Naive thymus-derived CD4-positive, alpha-beta T cell (primary cell): ENCODE measurements at regions not wholly inside any gene's neighbourhood (a gene's known extent, or its start where the extent isn't known, plus 50 kb on each side); places are given as distances from the start of the nearest gene placed in this dataset.

ENCODE experiments used
- ATAC-seq: fragments of 150-1000 bp; cut with Tn5 transposase; 2 replicates; pipeline ENCODE4 v1.10.0; 2021; ENCODE audit warnings: mild to moderate bottlenecking, moderate library complexity
- CTCF ChIA-PET: fragments of 350-600 bp; sonication (Branson Sonifier 250); formaldehyde crosslinking; loops from one replicate; lab custom pipeline; 2021; ENCODE audit warnings: antibody characterized with exemption; lab: Charles Lee
- POLR2A ChIA-PET: fragments of 350-600 bp; sonication (Branson Sonifier 250); formaldehyde crosslinking; loops from one replicate; lab custom pipeline; 2021; ENCODE audit warnings: antibody characterized with exemption, inconsistent platforms; lab: Charles Lee
- DNase-seq, 9 donors: peaks; one replicate each; pipeline versions ENCODE4 v3.0.0 to v3.0.0-alpha.2; 2020 to 2022; ENCODE audit warnings: mixed read lengths in 1 of 9
- H3K27ac ChIP-seq: one replicate; pipeline ENCODE4 v1.7.0; 2013; ENCODE audit warnings: mild to moderate bottlenecking, low read depth, low read length, moderate library complexity
- H3K27me3 ChIP-seq, 2 donors: one replicate each; pipeline ENCODE4 v1.7.0; 2013; ENCODE audit warnings: low read length in 2 of 2, mild to moderate bottlenecking in 2 of 2, moderate library complexity in 2 of 2; ENCODE audit not compliant: control insufficient read depth in 2 of 2, insufficient read depth in 2 of 2
- H3K36me3 ChIP-seq, 3 experiments: 1 replicate in 2 of 3; 2 replicates in 1 of 3; pipeline ENCODE4 v1.7.0; 2013; ENCODE audit warnings: low read length in 3 of 3, mild to moderate bottlenecking in 3 of 3, moderate library complexity in 1 of 3; ENCODE audit not compliant: insufficient read depth in 3 of 3, control insufficient read depth in 2 of 3
- H3K4me1 ChIP-seq, 2 donors: one replicate each; pipeline ENCODE4 v1.7.0; 2013; ENCODE audit warnings: low read length in 2 of 2, mild to moderate bottlenecking in 2 of 2, moderate library complexity in 1 of 2; ENCODE audit not compliant: control insufficient read depth in 2 of 2, insufficient read depth in 2 of 2
- H3K4me3 ChIP-seq: 2 replicates; pipeline ENCODE4 v1.7.0; 2013; ENCODE audit warnings: mild to moderate bottlenecking, low read length
- H3K9me3 ChIP-seq, 3 experiments: 1 replicate in 2 of 3; 2 replicates in 1 of 3; pipeline ENCODE4 v1.7.0; 2013; ENCODE audit warnings: low read length in 3 of 3; ENCODE audit not compliant: control insufficient read depth in 2 of 3
- H3K27ac Mint-ChIP-seq, 9 donors: one replicate each; pipeline ENCODE4 v1.8.0; 2020 to 2022; ENCODE audit warnings: mixed read lengths in 9 of 9, mild to moderate bottlenecking in 8 of 9, moderate library complexity in 5 of 9, inconsistent platforms in 2 of 9
- H3K27me3 Mint-ChIP-seq, 5 donors: one replicate each; pipeline ENCODE4 v1.8.0; 2021 to 2022; ENCODE audit warnings: mixed read lengths in 5 of 5, mild to moderate bottlenecking in 1 of 5
- H3K36me3 Mint-ChIP-seq, 5 donors: one replicate each; pipeline ENCODE4 v1.8.0; 2020 to 2022; ENCODE audit warnings: mixed read lengths in 5 of 5, mild to moderate bottlenecking in 3 of 5, inconsistent platforms in 1 of 5
- H3K4me1 Mint-ChIP-seq, 7 donors: one replicate each; pipeline ENCODE4 v1.8.0; 2020 to 2022; ENCODE audit warnings: mixed read lengths in 7 of 7, mild to moderate bottlenecking in 3 of 7, inconsistent platforms in 1 of 7
- H3K4me3 Mint-ChIP-seq, 10 donors: one replicate each; pipeline ENCODE4 v1.8.0; 2020 to 2022; ENCODE audit warnings: mild to moderate bottlenecking in 10 of 10, mixed read lengths in 10 of 10, moderate library complexity in 6 of 10, inconsistent platforms in 2 of 10
- H3K9me3 Mint-ChIP-seq, 11 donors: one replicate each; pipeline ENCODE4 v1.8.0; 2020 to 2022; ENCODE audit warnings: mixed read lengths in 11 of 11, mild to moderate bottlenecking in 4 of 11, inconsistent platforms in 1 of 11, moderate library complexity in 1 of 11
- intact Hi-C, 2 donors: fragments of 100-400 bp; cut with micrococcal nuclease; formaldehyde crosslinking; loops; one replicate each; pipeline ENCODE4 v1.15.1; 2023

GRCh38 chr7:19427944-19428343 is 280.9 kb downstream of the POLR1F start:
- H3K36me3 ChIP-seq: no peaks in the 10 kb centered on the region
- intact Hi-C loops: no loop called here
- CTCF ChIA-PET: no interaction called here
- no peaks in the 10 kb centered on the region for H3K4me1 Mint-ChIP-seq
- ATAC-seq: no peak
- H3K27me3 Mint-ChIP-seq: no peaks in the 10 kb centered on the region
- no peak overlapping the region for H3K27ac Mint-ChIP-seq
- H3K27me3 ChIP-seq: no peaks in the 10 kb centered on the region
- H3K27ac ChIP-seq: no peak overlapping the region
- H3K9me3 ChIP-seq: no peaks in the 10 kb centered on the region
- no peak overlapping the region for H3K4me3 Mint-ChIP-seq
- H3K4me1 ChIP-seq: no peaks in the 10 kb centered on the region
- POLR2A ChIA-PET: no interaction called here
- peaks cover 0 to 6% (median 0%) of the 10 kb centered on the region in 11 donors for H3K9me3 Mint-ChIP-seq
- no peak overlapping the region for H3K4me3 ChIP-seq
- DNase-seq: no peak
- H3K36me3 Mint-ChIP-seq: no peaks in the 10 kb centered on the region

GRCh38 chr7:19421861-19422260 is 276.6 kb upstream of the FERD3L start:
- Mint-ChIP-seq H3K9me3 (peaks cover 0 to 19% (median 0%) of the 10 kb centered on the region in 11 donors), H3K27me3 (no peaks in the 10 kb centered on the region), H3K36me3 (no peaks in the 10 kb centered on the region), H3K4me1 (peaks cover 0 to 8% (median 0%) of the 10 kb centered on the region in 7 donors), H3K4me3 (no peak overlapping the region), H3K27ac (no peak overlapping the region)
- intact Hi-C loops: no loop called here
- no peak overlapping the region for H3K4me3 ChIP-seq
- ChIA-PET POLR2A (no interaction called here), CTCF (no interaction called here)
- H3K4me1 ChIP-seq: no peaks in the 10 kb centered on the region
- H3K36me3 ChIP-seq: no peaks in the 10 kb centered on the region
- no peak for DNase-seq
- no peaks in the 10 kb centered on the region for H3K9me3 ChIP-seq
- no peaks in the 10 kb centered on the region for H3K27me3 ChIP-seq
- no peak for ATAC-seq
- no peak overlapping the region for H3K27ac ChIP-seq

GRCh38 chr7:19417231-19417630 is 272.0 kb upstream of the FERD3L start:
- peaks cover 0 to 16% (median 0%) of the 10 kb centered on the region in 11 donors for H3K9me3 Mint-ChIP-seq
- intact Hi-C loops: no loop called here
- ChIA-PET CTCF (no interaction called here), POLR2A (no interaction called here)
- no peak for DNase-seq
- no peak overlapping the region for H3K4me3 ChIP-seq
- no peaks in the 10 kb centered on the region for H3K36me3 ChIP-seq
- no peaks in the 10 kb centered on the region for H3K27me3 Mint-ChIP-seq
- H3K9me3 ChIP-seq: no peaks in the 10 kb centered on the region
- no peak overlapping the region for H3K4me3 Mint-ChIP-seq
- H3K4me1 ChIP-seq: no peaks in the 10 kb centered on the region
- no peak for ATAC-seq
- H3K27ac Mint-ChIP-seq: no peak overlapping the region
- H3K27me3 ChIP-seq: no peaks in the 10 kb centered on the region
- no peak overlapping the region for H3K27ac ChIP-seq
- H3K4me1 Mint-ChIP-seq: peaks cover 0 to 8% (median 0%) of the 10 kb centered on the region in 7 donors
- H3K36me3 Mint-ChIP-seq: no peaks in the 10 kb centered on the region

- Mint-ChIP-seq H3K9me3 (peaks cover 0 to 12% (median 0%) of the 10 kb centered on the region in 11 donors), H3K27me3 (no peaks in the 10 kb centered on the region), H3K27ac (no peak overlapping the region), H3K4me1 (no peaks in the 10 kb centered on the region), H3K4me3 (no peak overlapping the region), H3K36me3 (no peaks in the 10 kb centered on the region)
- DNase-seq: no peak
- Histone ChIP-seq H3K4me3 (no peak overlapping the region), H3K9me3 (no peaks in the 10 kb centered on the region), H3K27me3 (no peaks in the 10 kb centered on the region), H3K27ac (no peak overlapping the region), H3K36me3 (no peaks in the 10 kb centered on the region), H3K4me1 (no peaks in the 10 kb centered on the region)
- ChIA-PET CTCF (no interaction called here), POLR2A (no interaction called here)
- intact Hi-C loops: no loop called here
- ATAC-seq: no peak
These were observed 269.9 kb upstream of the FERD3L start for GRCh38 chr7:19415123-19415522.

- ChIA-PET POLR2A (no interaction called here), CTCF (no interaction called here)
- Mint-ChIP-seq H3K4me3 (no peak overlapping the region), H3K9me3 (peaks cover 0 to 8% (median 0%) of the 10 kb centered on the region in 11 donors), H3K4me1 (no peaks in the 10 kb centered on the region), H3K36me3 (no peaks in the 10 kb centered on the region), H3K27ac (no peak overlapping the region), H3K27me3 (no peaks in the 10 kb centered on the region)
- intact Hi-C loops: no loop called here
- Histone ChIP-seq H3K27ac (no peak overlapping the region), H3K36me3 (no peaks in the 10 kb centered on the region), H3K4me3 (no peak overlapping the region), H3K27me3 (no peaks in the 10 kb centered on the region), H3K4me1 (no peaks in the 10 kb centered on the region), H3K9me3 (no peaks in the 10 kb centered on the region)
- ATAC-seq (no peak), DNase-seq (no peak)
These were observed 268.3 kb upstream of the FERD3L start for GRCh38 chr7:19413443-19413965.

- no peak for DNase-seq
- no peaks in the 10 kb centered on the region for H3K36me3 Mint-ChIP-seq
These were observed 265.5 kb upstream of the FERD3L start for GRCh38 chr7:19410691-19411090.

GRCh38 chr7:19410106-19410505 is 264.9 kb upstream of the FERD3L start:
- intact Hi-C loops: no loop called here
- Mint-ChIP-seq H3K36me3 (no peaks in the 10 kb centered on the region), H3K27ac (no peak overlapping the region), H3K27me3 (no peaks in the 10 kb centered on the region), H3K4me3 (no peak overlapping the region), H3K4me1 (peaks cover 0 to 6% (median 0%) of the 10 kb centered on the region in 7 donors), H3K9me3 (peaks cover 0 to 8% (median 0%) of the 10 kb centered on the region in 11 donors)
- DNase-seq (no peak), ATAC-seq (no peak)
- no peak overlapping the region for H3K27ac ChIP-seq
- CTCF ChIA-PET: no interaction called here
- H3K4me1 ChIP-seq: no peaks in the 10 kb centered on the region
- POLR2A ChIA-PET: no interaction called here
- no peak overlapping the region for H3K4me3 ChIP-seq
- H3K27me3 ChIP-seq: no peaks in the 10 kb centered on the region
- no peaks in the 10 kb centered on the region for H3K9me3 ChIP-seq
- no peaks in the 10 kb centered on the region for H3K36me3 ChIP-seq

More at GRCh38 chr7:19410691-19411090, 265.5 kb upstream of the FERD3L start:
- Histone ChIP-seq H3K4me3 (no peak overlapping the region), H3K27me3 (no peaks in the 10 kb centered on the region), H3K36me3 (no peaks in the 10 kb centered on the region), H3K4me1 (no peaks in the 10 kb centered on the region), H3K27ac (no peak overlapping the region), H3K9me3 (no peaks in the 10 kb centered on the region)
- Mint-ChIP-seq H3K27ac (no peak overlapping the region), H3K4me3 (no peak overlapping the region), H3K27me3 (no peaks in the 10 kb centered on the region), H3K9me3 (peaks cover 0 to 8% (median 0%) of the 10 kb centered on the region in 11 donors), H3K4me1 (peaks cover 0 to 4% (median 0%) of the 10 kb centered on the region in 7 donors)
- ChIA-PET POLR2A (no interaction called here), CTCF (no interaction called here)
- intact Hi-C loops: no loop called here
- ATAC-seq: no peak
